ENCODE measurements at regions not wholly inside any gene's neighbourhood (a gene's known extent, or its start where the extent isn't known, plus 50 kb on each side); places are given as distances from the start of the nearest gene placed in this dataset.

DNA sequence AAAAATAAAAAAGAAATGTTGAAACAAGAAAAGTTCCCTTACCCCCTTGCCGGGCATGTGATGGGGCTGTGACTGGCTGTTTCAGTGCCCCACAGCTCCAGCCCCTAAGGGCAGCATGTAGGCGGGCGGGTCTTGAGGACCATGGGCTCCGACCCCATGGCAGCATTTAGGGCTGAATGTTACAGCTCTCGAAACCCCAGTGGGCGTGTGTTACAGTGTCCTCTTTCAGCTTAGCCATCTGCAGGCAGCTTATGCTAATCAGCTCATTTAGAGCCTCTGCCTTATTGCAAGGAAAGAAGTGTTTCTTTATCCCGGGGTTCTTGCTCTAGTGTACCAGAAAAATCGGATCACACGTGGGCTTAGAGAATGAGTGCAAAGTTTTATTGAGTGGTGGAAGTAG, 497.4 kb upstream of the CYLC2 start:
- H3K4ac ChIP-seq (replicated peaks; ENCODE audit: insufficient read length, low read depth, low read length): no peak overlapping the region
- H3K23me2 ChIP-seq (ENCODE audit: low read depth, low read length): no peaks in the 10 kb centered on the region
- WGBS, 2 experiments (ENCODE audit: extremely low coverage in 1 of 2, insufficient coverage in 1 of 2, insufficient read length in 1 of 2, insufficient replicate concordance in 2 of 2, low coverage in 1 of 2, low lambda C conversion rate in 2 of 2, missing lambda C conversion rate in 1 of 2): 91% methylated on average over 9 of the region's 9 CpGs; no CpG with 5 or more reads in 1 of the 2 experiments
- H2AK5ac ChIP-seq (ENCODE audit: low read depth, low read length): no peak overlapping the region
- ChIA-PET CTCF (ENCODE audit: partially characterized antibody) (interaction anchor here (0.6 kb wide), 1 partner anchor 316 kb away, joined by 3 read pairs; no protein-coding TSS in a partner anchor), POLR2A (ENCODE audit: partially characterized antibody) (no interaction called here)
- H2BK12ac ChIP-seq (ENCODE audit: low read depth, low read length): no peak overlapping the region
- H4K20me1 ChIP-seq (replicated peaks in 1 of 2; ENCODE audit: control insufficient read depth in 1 of 2, insufficient read depth in 2 of 2, low read length in 2 of 2): no peaks in the 10 kb centered on the region
- H4K8ac ChIP-seq (ENCODE audit: extremely low read depth, insufficient read depth, low read length): no peak overlapping the region; the same call in 1 of the 2 replicates
- no peaks in the 10 kb centered on the region for H3K79me2 ChIP-seq (ENCODE audit: control insufficient read depth in 1 of 2, insufficient read depth in 2 of 2, low read length in 2 of 2)
- no peak overlapping the region for H4K91ac ChIP-seq (replicated peaks; ENCODE audit: insufficient read length, low read length)
- H2BK5ac ChIP-seq (ENCODE audit: low read depth, low read length): no peak overlapping the region
- H2BK20ac ChIP-seq (ENCODE audit: low read length): no peak overlapping the region
- H2AFZ ChIP-seq (ENCODE audit: low read length): peak overlapping the region; percentile 44; the same call in 1 of the 2 replicates
- H3K4me2 ChIP-seq (ENCODE audit: insufficient read depth in 1 of 2, low read depth in 2 of 2, low read length in 2 of 2): no peak overlapping the region
- no peak overlapping the region for H3K18ac ChIP-seq (ENCODE audit: extremely low read depth, low read length)
- H3K14ac ChIP-seq (ENCODE audit: insufficient read length): no peak overlapping the region
- DNase-seq (ENCODE audit: low read depth in 1 of 2, low spot score in 2 of 2): no peak
- no peak overlapping the region for H2BK15ac ChIP-seq (ENCODE audit: low read length)
- no peaks in the 10 kb centered on the region; a peak in 1 of 7 replicates for H3K4me1 ChIP-seq (replicated peaks in 1 of 4; ENCODE audit: control insufficient read depth in 3 of 4, insufficient read depth in 4 of 4, low read length in 3 of 4)
- no peaks in the 10 kb centered on the region for H3K79me1 ChIP-seq (ENCODE audit: low read depth, low read length)
- no peaks in the 10 kb centered on the region for H3K9me3 ChIP-seq (ENCODE audit: insufficient read depth in 2 of 2, low read depth in 1 of 2, low read length in 1 of 2)
- H3K56ac ChIP-seq (replicated peaks; ENCODE audit: insufficient read length, low read depth, low read length): no peak overlapping the region
- no peak for TF ChIP-seq NANOG (IDR thresholded peaks at IDR 0.05; ENCODE audit: insufficient read depth, low read depth, low read length, poor library complexity, severe bottlenecking)
- TF ChIP-seq, protein P1, sequence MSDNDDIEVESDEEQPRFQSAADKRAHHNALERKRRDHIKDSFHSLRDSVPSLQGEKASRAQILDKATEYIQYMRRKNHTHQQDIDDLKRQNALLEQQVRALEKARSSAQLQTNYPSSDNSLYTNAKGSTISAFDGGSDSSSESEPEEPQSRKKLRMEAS (IDR thresholded peaks at IDR 0.05): no peak
- TF ChIP-seq SIRT6 (IDR thresholded peaks at IDR 0.05; ENCODE audit: low read length): no peak
- TF ChIP-seq, protein P2, sequence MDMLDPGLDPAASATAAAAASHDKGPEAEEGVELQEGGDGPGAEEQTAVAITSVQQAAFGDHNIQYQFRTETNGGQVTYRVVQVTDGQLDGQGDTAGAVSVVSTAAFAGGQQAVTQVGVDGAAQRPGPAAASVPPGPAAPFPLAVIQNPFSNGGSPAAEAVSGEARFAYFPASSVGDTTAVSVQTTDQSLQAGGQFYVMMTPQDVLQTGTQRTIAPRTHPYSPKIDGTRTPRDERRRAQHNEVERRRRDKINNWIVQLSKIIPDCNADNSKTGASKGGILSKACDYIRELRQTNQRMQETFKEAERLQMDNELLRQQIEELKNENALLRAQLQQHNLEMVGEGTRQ (IDR thresholded peaks at IDR 0.05; ENCODE audit: low read length): no peak
- no peak for TF ChIP-seq FOSL1 (IDR thresholded peaks at IDR 0.05; ENCODE audit: insufficient read depth, low read depth, low read length)
- TF ChIP-seq POLR2A (IDR thresholded peaks at IDR 0.05; ENCODE audit: control extremely low read depth in 1 of 2, low read depth in 2 of 2, low read length in 2 of 2): no peak
- TF ChIP-seq ATF2 (IDR thresholded peaks at IDR 0.05; ENCODE audit: low read length): no peak
- no peak overlapping the region for H3K4me3 ChIP-seq (ENCODE audit: extremely low read depth in 1 of 4, insufficient read depth in 2 of 4, low read depth in 3 of 4, low read length in 4 of 4)
- H4K5ac ChIP-seq (ENCODE audit: insufficient read length, low read depth, low read length): no peak overlapping the region
- no peak for FAIRE-seq
- no peak overlapping the region for H3K9ac ChIP-seq (replicated peaks in 1 of 4; ENCODE audit: extremely low read depth in 1 of 4, low read depth in 3 of 4, low read length in 3 of 4)
- no peak overlapping the region for H3K27ac ChIP-seq (ENCODE audit: low read depth, low read length)
- no peak overlapping the region for H3K23ac ChIP-seq (ENCODE audit: insufficient read length)
- no peak overlapping the region for H2BK120ac ChIP-seq (replicated peaks; ENCODE audit: low read depth, low read length)
- H3K27me3 ChIP-seq (replicated peaks in 1 of 4; ENCODE audit: control insufficient read depth in 3 of 4, extremely low read depth in 1 of 4, insufficient read depth in 3 of 4, low read length in 3 of 4): no peaks in the 10 kb centered on the region
- no peaks in the 10 kb centered on the region for H3K36me3 ChIP-seq (ENCODE audit: control insufficient read depth in 2 of 4, insufficient read depth in 4 of 4, low read length in 3 of 4)

All from H1 (cell line).